Heart right ventricle (tissue), 16 donors: ENCODE measurements at regions not wholly inside any gene's neighbourhood (a gene's known extent, or its start where the extent isn't known, plus 50 kb on each side); places are given as distances from the start of the nearest gene placed in this dataset.
"Not testable (repeated sequence)": the region's sequence is repeated elsewhere in the genome, so short reads cannot be mapped to it uniquely, and the experiment has no call there.

ENCODE experiments used
- ATAC-seq, 8 donors: fragments of 200-7000 bp; cut with Tn5 transposase; one replicate each; pipeline ENCODE4 v1.9.1; 2020; ENCODE audit warnings: mild to moderate bottlenecking in 8 of 8, moderate library complexity in 8 of 8, moderate number of reproducible peaks in 1 of 8
- DNase-seq, 2 donors: peaks; one replicate each; pipeline ENCODE4 v3.0.0-alpha.2; 2020
- H3K27ac ChIP-seq, 10 donors: fragments of 200-600 bp; sonication (generic) in 2 of 10; one replicate each; pipeline versions ENCODE4 v1.5.0 to v1.8.0; 2020 to 2022; ENCODE audit warnings: mild to moderate bottlenecking in 3 of 10
- H3K27me3 ChIP-seq, 7 donors: fragments of 200-600 bp; one replicate each; pipeline ENCODE4 v1.8.0; 2021 to 2022; ENCODE audit warnings: mild to moderate bottlenecking in 2 of 7
- H3K36me3 ChIP-seq, 9 donors: fragments of 200-600 bp; sonication (generic) in 1 of 9; one replicate each; pipeline versions ENCODE4 v1.5.0 to v1.8.0; 2020 to 2022; ENCODE audit warnings: mild to moderate bottlenecking in 2 of 9
- H3K4me1 ChIP-seq, 9 donors: fragments of 200-600 bp; sonication (generic) in 1 of 9; one replicate each; pipeline versions ENCODE4 v1.5.0 to v1.8.0; 2020 to 2022; ENCODE audit warnings: mild to moderate bottlenecking in 4 of 9
- H3K4me3 ChIP-seq, 10 donors: fragments of 200-600 bp; sonication (generic) in 2 of 10; one replicate each; pipeline versions ENCODE4 v1.5.0 to v1.8.0; 2020 to 2022; ENCODE audit warnings: mild to moderate bottlenecking in 7 of 10, moderate library complexity in 2 of 10
- H3K9me3 ChIP-seq, 11 donors: fragments of 200-600 bp in 10 of 11; sonication (generic) in 2 of 11; one replicate each; pipeline versions ENCODE4 v1.5.0 to v1.8.0; 2013 to 2022; ENCODE audit warnings: mild to moderate bottlenecking in 2 of 11, control low read depth in 1 of 11, moderate library complexity in 1 of 11
- CTCF ChIP-seq, 9 donors: fragments of 200-600 bp; sonication (generic) in 2 of 9; IDR thresholded peaks; one replicate each; pipeline versions ENCODE4 v1.5.0 to v1.8.0; 2021 to 2022; ENCODE audit warnings: antibody characterized with exemption in 9 of 9, mild to moderate bottlenecking in 5 of 9, moderate library complexity in 1 of 9
- WGBS, 2 donors: extraction: QIAGEN DNeasy Blood & Tissue Kit; methylation state at CpG; one replicate each; pipeline ENCODE4 v1.1.7; 2013; ENCODE audit warnings: inconsistent platforms in 1 of 2; 5-methylcytosine and 5-hydroxymethylcytosine counted together
- intact Hi-C, 10 donors: fragments of 100-400 bp; cut with DNase I; formaldehyde crosslinking; loops; one replicate each; pipeline versions ENCODE4 v1.11.1 to v1.14.2; 2022
- donor health status: Arrhythmogenic right ventricular cardiomyopathy.
- donor health status: ischemic (EF 13 %, LVEDD 7.1; RV severe dilation, severe dysfunction).
- donor health status: healthy with polysubstance abuse.
- donor health status: DM: no; HTN: yes; CAD: no.
- donor health status: DM: no; HTN: no; CAD: no.
- donor health status: ischemic (EF 25% LVEDD 6.9; RV normal size, moderate dysfunction).
- donor health status: ischemic (EF 25% LVEDD 5.7; RV mildly dilated, moderate dysfunction).
- donor health status: healthy.
- donor health status: DM: yes; HTN: yes; CAD: no.
- donor health status: Ischemic cardiomyopathy.
- donor health status: ischemic (EF 35%, LVEDD 5.7; RV mildly dilated, moderate dysfunction).
- donor health status: nonischemic (EF 11% LVEDD 7.7; RV severe dilation, severe dysfunction).
- donor health status: DM: yes; HTN: yes; CAD: no.
- donor health status: PGD.
- donor health status: ischemic (EF 29% LVEDD 5.4; RV normal size, mild dysfunction).
- donor health status: nonischemic (EF 23%, LVEDD 6.1; RV moderate dilation, normal function).

DNA sequence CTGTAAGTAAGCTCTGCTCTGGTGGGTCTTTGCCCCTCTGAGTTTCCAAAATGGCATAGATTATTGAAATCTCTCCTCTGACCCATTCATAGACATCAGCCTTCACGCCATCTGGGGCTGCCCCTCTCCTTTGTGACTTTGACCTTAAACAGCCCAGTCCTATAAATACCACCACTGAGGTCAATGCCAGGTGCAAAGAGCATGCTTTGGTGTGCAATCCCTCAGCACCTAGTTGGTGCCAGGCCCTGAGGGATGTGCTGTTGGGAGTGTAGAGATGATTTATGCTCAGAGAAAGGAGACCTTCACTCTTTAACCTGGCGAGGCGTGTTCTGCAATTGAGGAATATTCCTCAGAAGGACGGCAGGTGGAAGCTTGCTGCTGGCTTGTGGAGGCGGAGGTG lies 121.7 kb upstream of the TSHZ3 start:
- H3K4me3 ChIP-seq: no peak overlapping the region
- peaks cover 0 to 5% (median 0%) of the 10 kb centered on the region in 7 donors for H3K27me3 ChIP-seq
- no peak for TF ChIP-seq CTCF (IDR thresholded peaks at IDR 0.05)
- H3K36me3 ChIP-seq: no peaks in the 10 kb centered on the region
- H3K27ac ChIP-seq: no peak overlapping the region
- H3K9me3 ChIP-seq: no peaks in the 10 kb centered on the region
- no peaks in the 10 kb centered on the region for H3K4me1 ChIP-seq
- no peak for ATAC-seq
- DNase-seq: no peak
- intact Hi-C loops: no loop called here
- WGBS, 2 donors: 79% methylated on average over 5 of the region's 5 CpGs

GRCh38 chr19:31478241-31478640 lies 129.0 kb upstream of the TSHZ3 start:
- DNase-seq: no peak
- Histone ChIP-seq H3K4me1 (no peaks in the 10 kb centered on the region), H3K27ac (no peak overlapping the region), H3K36me3 (no peaks in the 10 kb centered on the region), H3K27me3 (peaks cover 0 to 10% (median 0%) of the 10 kb centered on the region in 7 donors), H3K9me3 (peaks cover 0 to 3% (median 0%) of the 10 kb centered on the region in 11 donors), H3K4me3 (no peak overlapping the region)
- ATAC-seq: no peak
- TF ChIP-seq CTCF (IDR thresholded peaks at IDR 0.05): no peak
- intact Hi-C loops: no loop called here
- 68 to 72% methylated on average over 5 of the region's 5 CpGs for WGBS, 2 donors

GRCh38 chr19:31483226-31483857 lies 134.1 kb upstream of the TSHZ3 start:
- intact Hi-C loops: no loop called here
- H3K27me3 ChIP-seq: peaks cover 0 to 5% (median 0%) of the 10 kb centered on the region in 7 donors

GRCh38 chr19:31484858-31485410 lies 135.7 kb upstream of the TSHZ3 start:
- TF ChIP-seq CTCF (IDR thresholded peaks at IDR 0.05): peak in 2 of 9 donors; percentile 11 to 24
- intact Hi-C loops, H3K36me3 ChIP-seq, H3K4me3 ChIP-seq, DNase-seq, ATAC-seq, H3K27ac ChIP-seq, H3K4me1 ChIP-seq, H3K27me3 ChIP-seq: not testable (repeated sequence)
- WGBS, 2 donors: 54 to 58% methylated on average over 2 of the region's 2 CpGs
- H3K9me3 ChIP-seq: peaks cover 0 to 15% (median 0%) of the 10 kb centered on the region in 11 donors

More at GRCh38 chr19:31483226-31483857, 134.1 kb upstream of the TSHZ3 start:
- no peak for TF ChIP-seq CTCF (IDR thresholded peaks at IDR 0.05)
- DNase-seq: no peak
- ATAC-seq: no peak
- H3K4me1 ChIP-seq: no peaks in the 10 kb centered on the region
- no peak overlapping the region for H3K4me3 ChIP-seq
- H3K27ac ChIP-seq: no peak overlapping the region
- H3K36me3 ChIP-seq: no peaks in the 10 kb centered on the region
- H3K9me3 ChIP-seq: peaks cover 0 to 15% (median 0%) of the 10 kb centered on the region in 11 donors
